RWPE2 (cell line): ENCODE measurements at regions not wholly inside any gene's neighbourhood (a gene's known extent, or its start where the extent isn't known, plus 50 kb on each side); places are given as distances from the start of the nearest gene placed in this dataset.

Experiments used
- ATAC-seq: fragments of 200-7000 bp; cut with Tn5 transposase; 3 replicates; pipeline ENCODE4 v1.9.1; 2021; ENCODE audit warnings: low read depth
- DNase-seq: peaks from one replicate; pipeline ENCODE4 v3.0.0-alpha.2; 2020; ENCODE audit warnings: low spot score
- H3K27ac ChIP-seq: fragments of 450-650 bp; 2 replicates; pipeline ENCODE4 v1.5.1; 2017; ENCODE audit warnings: mild to moderate bottlenecking; ENCODE audit not compliant: poor library complexity, severe bottlenecking
- H3K27me3 ChIP-seq: fragments of 250-450 bp; sonication (Bioruptor Pico); 2 replicates; pipeline ENCODE4 v1.5.1; 2021; ENCODE audit warnings: mild to moderate bottlenecking, moderate library complexity; ENCODE audit not compliant: insufficient read depth, poor library complexity, severe bottlenecking
- H3K36me3 ChIP-seq: fragments of 250-450 bp; sonication (Bioruptor Pico); 2 replicates; pipeline ENCODE4 v1.5.1; 2020; ENCODE audit warnings: low read depth, mild to moderate bottlenecking, moderate library complexity
- H3K4me1 ChIP-seq: fragments of 250-450 bp; sonication (Bioruptor Pico); 2 replicates; pipeline ENCODE4 v1.5.1; 2021; ENCODE audit warnings: mild to moderate bottlenecking, moderate library complexity; ENCODE audit not compliant: insufficient read depth, poor library complexity, severe bottlenecking
- H3K4me3 ChIP-seq: fragments of 250-450 bp; sonication (Bioruptor Pico); 2 replicates; pipeline ENCODE4 v1.5.1; 2021; ENCODE audit warnings: mild to moderate bottlenecking, moderate library complexity; ENCODE audit not compliant: severe bottlenecking
- H3K9me3 ChIP-seq: fragments of 250-450 bp; sonication (Bioruptor Pico); 2 replicates; pipeline ENCODE4 v1.5.1; 2021; ENCODE audit warnings: mild to moderate bottlenecking, moderate library complexity; ENCODE audit not compliant: severe bottlenecking
- CTCF ChIP-seq: fragments of 450-650 bp; IDR thresholded peaks from one replicate; pipeline ENCODE4 v1.5.1; 2017; ENCODE audit warnings: mild to moderate bottlenecking, moderate library complexity; ENCODE audit not compliant: poor library complexity, severe bottlenecking

- Histone ChIP-seq H3K36me3 (no peaks in the 10 kb centered on the region), H3K4me1 (peaks cover 36% of the 10 kb centered on the region), H3K9me3 (no peaks in the 10 kb centered on the region), H3K27me3 (no peaks in the 10 kb centered on the region), H3K27ac (peak overlapping the region; percentile 76), H3K4me3 (no peak overlapping the region)
- TF ChIP-seq CTCF: no peak
- ATAC-seq (peak; percentile 93), DNase-seq (peak; percentile 99)
These were observed 65.0 kb upstream of the SIRPA start for GRCh38 chr20:1830240-1830639.

DNA sequence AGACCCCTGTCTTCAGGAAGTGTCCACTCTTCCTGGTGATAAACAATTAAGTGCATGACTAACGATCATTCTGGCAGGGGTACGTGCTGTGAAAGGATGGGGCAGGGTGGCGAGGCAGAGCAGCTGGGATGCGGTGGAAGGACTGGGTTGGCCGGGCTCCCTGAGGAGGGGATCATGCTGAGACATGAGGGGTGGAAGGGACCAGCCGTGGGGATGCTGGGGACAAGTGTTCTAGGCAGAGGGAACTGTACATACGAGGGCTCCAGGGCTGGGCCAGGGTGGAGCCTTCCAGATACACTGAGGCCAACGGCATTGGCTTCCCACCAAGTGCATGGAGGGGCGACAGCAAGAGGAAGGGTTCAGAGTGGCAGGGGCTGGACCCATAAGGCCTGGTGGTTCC is 65.7 kb upstream of the SIRPA start:
- Histone ChIP-seq H3K36me3 (no peaks in the 10 kb centered on the region), H3K9me3 (no peaks in the 10 kb centered on the region), H3K4me1 (peaks cover 39% of the 10 kb centered on the region), H3K27me3 (no peaks in the 10 kb centered on the region), H3K4me3 (no peak overlapping the region), H3K27ac (peak overlapping the region; percentile 76)
- no peak for ATAC-seq
- DNase-seq: no peak
- TF ChIP-seq CTCF: no peak

DNA sequence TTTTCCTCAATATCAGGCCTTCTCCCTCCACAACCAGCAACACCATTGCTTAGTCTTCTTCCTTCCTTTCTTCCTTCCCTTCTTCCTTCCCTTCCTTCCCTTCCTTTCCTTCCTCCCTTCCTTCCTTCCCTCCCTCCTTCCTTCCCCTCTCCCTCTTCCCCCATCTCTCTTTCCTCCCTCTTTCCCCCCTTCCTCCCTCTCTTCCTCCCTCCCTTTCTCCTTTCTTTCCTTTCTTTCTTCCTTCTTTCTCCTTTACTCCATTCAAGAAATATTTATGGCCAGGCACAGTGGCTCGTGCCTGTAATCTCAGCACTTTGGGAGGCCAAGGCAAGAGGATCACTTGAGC is 66.4 kb upstream of the SIRPA start:
- ATAC-seq: no peak
- no peak for DNase-seq
- peak overlapping the region; percentile 76 for H3K27ac ChIP-seq
- H3K36me3 ChIP-seq: no peaks in the 10 kb centered on the region
- no peak for TF ChIP-seq CTCF
- no peaks in the 10 kb centered on the region for H3K27me3 ChIP-seq
- no peak overlapping the region for H3K4me3 ChIP-seq
- H3K9me3 ChIP-seq: no peaks in the 10 kb centered on the region
- H3K4me1 ChIP-seq: peaks cover 39% of the 10 kb centered on the region

- Histone ChIP-seq H3K27me3 (no peaks in the 10 kb centered on the region), H3K9me3 (no peaks in the 10 kb centered on the region), H3K4me3 (no peak overlapping the region), H3K27ac (peak overlapping the region; percentile 76), H3K36me3 (no peaks in the 10 kb centered on the region), H3K4me1 (peaks cover 39% of the 10 kb centered on the region)
- peak; percentile 89 for DNase-seq
- TF ChIP-seq CTCF: no peak
- ATAC-seq: peak; percentile 75
These were observed 67.0 kb upstream of the SIRPA start for GRCh38 chr20:1827974-1828785.

GRCh38 chr20:1827510-1827973 is 67.7 kb upstream of the SIRPA start:
- Histone ChIP-seq H3K4me1 (peaks cover 39% of the 10 kb centered on the region), H3K36me3 (no peaks in the 10 kb centered on the region), H3K27me3 (no peaks in the 10 kb centered on the region), H3K9me3 (peaks cover 3% of the 10 kb centered on the region), H3K4me3 (no peak overlapping the region), H3K27ac (peak overlapping the region; percentile 76)
- no peak for TF ChIP-seq CTCF
- no peak for ATAC-seq
- DNase-seq: no peak
